HG02870 (cell line): ENCODE measurements at regions not wholly inside any gene's neighbourhood (a gene's known extent, or its start where the extent isn't known, plus 50 kb on each side); places are given as distances from the start of the nearest gene placed in this dataset.
A peak's percentile ranks its signal among the peaks of the same experiment; 100 is the strongest.

Experiments used
- ATAC-seq: cut with Tn5 transposase; IDR thresholded peaks from one replicate; pipeline ENCODE4 v1.9.1; 2021; ENCODE audit warnings: mild to moderate bottlenecking, moderate library complexity; ENCODE audit not compliant: unreplicated experiment

GRCh38 chr4:26133840-26134239 is 187.0 kb upstream of the RBPJ start:
- no peak for ATAC-seq

- ATAC-seq: no peak
Measured at GRCh38 chr4:26135331-26135730, 185.5 kb upstream of the RBPJ start.

- no peak for ATAC-seq
Measured at GRCh38 chr4:26136615-26137014, 184.2 kb upstream of the RBPJ start.

GRCh38 chr4:26137288-26137687 is 183.5 kb upstream of the RBPJ start:
- ATAC-seq: no peak

GRCh38 chr4:26139310-26139924 is 181.4 kb upstream of the RBPJ start:
- ATAC-seq: no peak

- ATAC-seq: no peak
Measured at GRCh38 chr4:26140150-26140898, 180.5 kb upstream of the RBPJ start.

- no peak for ATAC-seq
Measured at GRCh38 chr4:26141051-26141721, 179.6 kb upstream of the RBPJ start.

GRCh38 chr4:26141911-26142638 is 178.7 kb upstream of the RBPJ start:
- ATAC-seq: peak; percentile 59

GRCh38 chr4:26144526-26145155 is 176.2 kb upstream of the RBPJ start:
- ATAC-seq: no peak

- ATAC-seq: no peak
Measured at GRCh38 chr4:26145212-26145611, 175.6 kb upstream of the RBPJ start.

GRCh38 chr4:26148927-26149326 is 171.9 kb upstream of the RBPJ start:
- no peak for ATAC-seq

- ATAC-seq: no peak
Measured at GRCh38 chr4:26150948-26151347, 169.9 kb upstream of the RBPJ start.

GRCh38 chr4:26151615-26152014 is 169.2 kb upstream of the RBPJ start:
- ATAC-seq: no peak

GRCh38 chr4:26152056-26152455 is 168.8 kb upstream of the RBPJ start:
- ATAC-seq: no peak

- no peak for ATAC-seq
Measured at GRCh38 chr4:26157541-26157940, 163.3 kb upstream of the RBPJ start.

- no peak for ATAC-seq
Measured at GRCh38 chr4:26160591-26160990, 160.2 kb upstream of the RBPJ start.

GRCh38 chr4:26161030-26161824 is 159.6 kb upstream of the RBPJ start:
- ATAC-seq: peak; percentile 42

- ATAC-seq: no peak
Measured at GRCh38 chr4:26162101-26162500, 158.7 kb upstream of the RBPJ start.

- ATAC-seq: no peak
Measured at GRCh38 chr4:26163425-26164362, 157.1 kb upstream of the RBPJ start.
